HG03025 (cell line): ENCODE measurements at regions not wholly inside any gene's neighbourhood (a gene's known extent, or its start where the extent isn't known, plus 50 kb on each side); places are given as distances from the start of the nearest gene placed in this dataset.
"Not testable (repeated sequence)": the region's sequence is repeated elsewhere in the genome, so short reads cannot be mapped to it uniquely, and the experiment has no call there.

Experiments used
- ATAC-seq: cut with Tn5 transposase; IDR thresholded peaks from one replicate; pipeline ENCODE4 v1.9.1; 2021; ENCODE audit warnings: mild to moderate bottlenecking, moderate library complexity; ENCODE audit not compliant: unreplicated experiment, low FRiP score

DNA sequence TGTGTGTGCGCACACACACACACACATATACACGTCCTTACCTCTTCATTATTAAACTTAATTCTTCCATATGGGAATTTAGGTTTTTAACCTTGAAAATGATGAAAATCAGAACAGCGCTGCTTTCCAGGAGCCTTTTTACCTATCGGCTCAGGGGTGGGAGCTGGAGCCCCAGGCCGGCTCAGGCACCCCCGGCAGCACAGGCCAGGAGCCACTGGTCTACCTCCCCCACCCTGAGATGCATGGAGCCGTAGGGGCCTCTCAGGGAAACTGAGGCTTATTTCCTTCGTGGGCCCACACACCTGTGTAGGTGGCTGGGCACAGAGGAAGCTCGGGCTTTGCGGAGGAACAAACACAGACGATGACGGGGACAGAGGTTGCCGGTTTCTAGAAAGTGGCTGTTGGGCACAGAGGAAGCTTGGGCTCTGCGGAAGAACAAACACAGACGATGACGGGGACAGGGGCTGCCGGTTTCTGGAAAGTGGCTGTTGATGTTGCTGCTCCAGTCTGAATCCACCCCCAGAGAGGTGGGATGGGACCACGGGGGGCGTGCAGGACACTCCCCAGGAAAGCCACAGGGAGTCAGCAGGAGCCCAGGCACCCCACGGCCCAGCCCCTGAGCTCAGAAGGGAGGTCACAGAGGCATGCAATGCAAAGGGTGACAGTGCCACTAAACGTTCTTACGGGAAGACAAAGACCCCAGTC is 149.4 kb downstream of the BRD1 start:
- ATAC-seq, result no peak

DNA sequence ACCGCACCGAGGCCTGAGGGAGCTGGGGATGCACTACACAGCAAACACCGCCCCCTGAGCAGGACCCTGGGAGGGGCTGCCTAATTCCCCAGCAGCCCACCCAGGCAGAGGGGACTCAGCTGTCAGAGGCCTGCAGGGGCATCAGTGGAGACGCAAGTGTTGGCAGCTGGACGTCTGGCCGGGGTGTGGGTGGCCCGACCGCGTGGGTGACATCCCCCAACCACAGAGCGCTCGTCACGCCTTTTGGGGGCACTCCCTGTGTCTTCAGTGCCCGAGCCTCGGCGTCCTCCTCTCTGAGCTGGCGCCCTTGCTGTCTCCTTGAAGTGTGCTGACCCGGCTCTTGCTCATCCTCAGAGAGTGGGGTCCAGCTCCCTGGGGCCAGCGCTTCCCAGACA is 150.2 kb downstream of the BRD1 start:
- no peak for ATAC-seq

DNA sequence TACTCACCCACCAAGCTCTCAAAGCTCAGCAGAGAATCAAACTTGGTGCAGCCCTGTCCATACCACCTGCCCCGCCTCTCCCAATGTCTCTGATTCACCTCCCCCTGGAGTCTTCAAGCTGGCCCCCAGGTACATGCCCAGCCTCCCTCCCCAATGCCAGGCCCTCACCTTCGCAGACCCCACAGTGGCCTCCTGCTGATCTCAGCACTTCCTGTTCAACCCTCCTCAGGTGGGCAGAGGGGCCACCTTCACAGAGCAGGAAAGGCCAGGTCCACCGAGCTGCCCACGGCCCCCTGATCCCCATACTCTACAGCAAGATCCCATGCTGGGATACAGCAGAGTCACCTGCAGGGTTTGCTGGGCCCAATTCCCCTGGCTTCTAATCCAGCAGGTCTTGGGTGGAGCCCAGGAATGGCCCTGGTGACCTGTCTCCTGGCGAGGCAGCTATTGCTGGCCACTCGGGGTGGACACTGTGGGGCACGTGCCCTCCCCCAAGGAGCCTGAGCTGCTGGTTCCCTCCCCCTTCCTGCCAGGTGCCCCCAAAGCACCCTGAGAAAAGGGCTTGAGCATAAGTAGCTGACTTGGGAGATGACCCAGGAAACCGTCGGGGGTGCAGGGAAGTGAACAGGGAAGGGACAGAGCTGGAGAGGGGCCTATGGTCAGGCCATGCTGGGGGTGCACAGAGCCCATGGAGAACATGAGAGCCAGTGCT is 150.7 kb downstream of the BRD1 start:
- no peak for ATAC-seq

DNA sequence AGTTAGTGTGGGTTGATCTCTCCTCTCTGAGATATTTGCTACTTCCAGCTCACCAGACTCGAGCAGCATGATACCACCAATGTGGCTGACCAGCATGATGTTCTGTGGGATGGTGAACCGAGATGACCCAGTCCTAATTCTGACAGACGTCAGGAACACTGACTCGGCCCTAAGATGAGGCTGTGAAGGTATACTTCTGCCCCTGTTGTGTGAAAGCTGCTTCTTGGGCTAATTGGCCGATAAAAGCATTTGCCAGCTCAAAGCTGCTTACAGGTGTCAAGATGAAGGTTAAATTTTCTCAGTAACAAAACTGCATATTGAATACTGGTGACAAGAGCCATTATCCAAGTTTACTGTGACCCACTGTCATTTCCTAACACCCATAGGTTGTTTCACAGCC is 151.4 kb downstream of the BRD1 start:
- no peak for ATAC-seq

DNA sequence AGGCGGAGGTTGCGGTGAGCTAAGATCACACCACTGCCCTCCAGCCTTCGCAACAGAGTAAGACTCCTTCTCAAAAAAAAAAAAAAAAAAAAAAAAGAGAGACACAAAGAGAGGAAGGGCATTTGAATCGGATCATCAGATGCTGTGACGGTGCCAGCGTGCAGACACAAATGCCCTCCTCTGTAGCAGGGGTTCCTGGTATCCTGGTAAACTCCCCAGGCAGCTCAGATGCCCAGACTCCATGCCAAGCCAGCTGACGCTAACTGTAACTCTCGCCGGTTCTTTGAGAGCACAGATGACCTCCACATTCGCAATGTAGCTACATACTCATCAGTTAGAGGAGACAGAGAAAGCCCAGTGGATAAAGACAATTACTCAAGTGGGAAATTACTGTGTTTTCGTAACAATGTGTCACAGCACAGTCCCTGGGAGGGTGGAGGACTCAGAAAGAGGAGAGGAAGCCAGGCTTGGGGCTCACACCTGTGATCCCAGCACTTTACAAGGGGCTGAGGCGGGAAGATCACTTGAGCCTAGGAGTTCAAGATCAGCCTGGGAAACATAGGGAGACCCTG is 153.1 kb downstream of the BRD1 start:
- ATAC-seq, result no peak

DNA sequence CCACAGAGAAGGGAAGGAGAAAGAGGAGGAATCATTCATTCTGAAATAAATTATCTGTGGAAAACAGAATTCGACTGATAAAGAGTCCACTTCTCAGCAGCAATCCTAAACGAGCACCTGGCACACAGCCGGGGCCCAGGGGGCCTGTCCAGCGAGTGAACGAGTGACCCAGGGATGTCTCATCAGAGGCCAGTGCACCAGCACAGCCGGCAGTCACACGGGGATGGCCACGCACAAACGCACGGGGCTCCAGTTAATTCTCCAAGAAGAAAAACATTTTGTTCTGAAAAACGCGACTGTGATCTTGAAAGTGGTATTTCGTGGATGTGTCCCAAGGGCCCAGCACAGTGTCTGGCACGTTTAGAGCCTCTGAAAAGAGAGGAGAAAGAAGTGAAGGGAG is 154.6 kb downstream of the BRD1 start:
- ATAC-seq, result no peak

DNA sequence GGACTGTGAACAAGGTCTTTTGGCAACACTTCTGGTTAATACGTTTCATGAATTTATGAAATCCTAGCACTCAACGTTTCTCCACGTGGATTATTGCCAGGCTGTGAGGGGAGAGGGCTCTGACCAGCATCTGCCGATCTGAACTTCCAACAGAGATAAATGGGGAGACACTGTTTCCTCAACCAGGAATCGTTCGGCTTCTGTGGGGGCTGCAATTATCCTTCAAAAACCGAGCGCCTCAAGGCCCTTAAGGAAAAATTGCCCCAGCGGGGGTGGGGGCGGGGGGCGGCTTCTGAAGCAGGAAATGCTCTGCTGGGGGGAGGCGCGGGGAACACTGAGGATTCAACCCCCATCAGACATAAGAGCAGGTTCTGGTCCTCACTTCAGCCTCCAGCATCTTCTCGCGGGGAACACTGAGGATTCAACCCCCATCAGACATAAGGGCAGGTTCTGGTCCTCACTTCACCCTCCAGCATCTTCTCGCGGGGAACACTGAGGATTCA is 155.6 kb downstream of the BRD1 start:
- ATAC-seq, result no peak

DNA sequence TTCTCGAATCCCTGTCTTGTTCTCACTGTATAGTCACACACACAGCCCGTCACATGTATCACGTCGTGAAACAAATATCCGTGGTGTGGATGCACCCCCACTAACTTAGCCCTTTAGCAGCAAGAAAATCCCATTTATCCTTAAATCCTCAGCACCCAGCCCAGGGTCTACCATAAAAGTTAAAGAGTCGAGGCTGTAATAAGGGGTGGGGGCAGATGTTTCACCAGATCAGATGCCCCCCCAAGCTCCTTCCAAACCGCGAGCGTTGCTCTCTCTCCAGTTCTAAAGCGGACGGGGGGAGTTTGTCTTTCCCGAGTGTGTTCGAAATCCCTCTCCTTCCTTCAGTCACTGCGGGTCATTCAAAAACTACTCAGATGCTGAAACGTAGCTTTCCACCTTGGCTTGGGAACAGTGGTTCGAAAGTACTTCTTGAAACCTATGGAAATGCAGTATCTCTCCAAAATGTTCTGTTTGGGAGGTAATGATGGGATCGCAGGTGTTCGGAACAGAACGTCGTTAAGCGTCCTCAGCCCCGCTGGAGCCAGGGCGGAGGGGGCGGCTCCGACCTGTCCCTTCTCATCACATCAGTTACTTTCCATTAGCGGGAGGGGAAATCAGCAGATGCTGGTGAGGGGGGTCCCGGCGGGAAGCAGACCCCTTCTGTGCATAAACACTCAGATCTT is 156.2 kb downstream of the BRD1 start:
- ATAC-seq, result no peak

DNA sequence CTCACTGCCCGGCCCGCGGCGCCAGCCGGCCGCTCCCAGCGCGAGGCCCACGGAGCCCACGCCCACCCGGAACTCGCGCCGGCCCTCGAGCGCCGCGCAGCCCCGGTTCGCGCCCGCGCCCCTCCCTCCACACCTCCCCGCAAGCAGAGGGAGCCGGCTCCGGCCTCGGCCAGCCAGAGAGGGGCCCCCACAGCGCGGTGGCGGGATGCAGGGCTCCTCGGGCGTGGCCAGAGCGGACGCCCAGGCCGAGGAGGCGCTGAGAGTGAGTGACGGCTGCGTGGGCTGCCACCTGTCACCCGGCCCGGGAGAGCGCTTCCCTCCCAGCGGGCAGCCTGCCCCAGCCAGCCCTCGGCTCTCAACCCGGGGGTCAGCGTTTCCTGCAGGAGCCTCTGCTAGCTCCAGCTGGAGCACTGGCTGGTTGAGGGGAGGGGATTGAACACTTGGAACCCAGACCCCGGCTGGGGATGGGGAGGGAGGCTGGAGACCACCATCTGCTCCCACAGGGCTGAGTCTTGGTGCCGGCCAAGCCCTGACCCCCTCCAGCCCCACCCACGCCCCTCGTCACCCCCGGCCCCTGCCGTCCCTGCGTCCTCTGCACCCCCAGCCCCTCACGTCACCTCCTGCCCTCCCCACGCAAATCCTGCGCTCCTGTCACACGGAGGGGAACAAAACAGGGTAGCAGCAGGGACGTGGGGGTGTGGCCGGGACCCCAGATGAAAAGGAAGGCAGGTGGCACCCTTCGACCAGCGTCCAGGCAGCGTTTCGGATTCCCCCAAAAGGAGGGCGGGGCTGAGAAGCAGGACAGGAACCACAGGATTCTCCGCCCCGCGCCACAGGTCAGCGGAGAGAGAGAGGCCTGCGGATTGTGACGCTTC is 157.0 kb downstream of the BRD1 start:
- ATAC-seq, result no peak

DNA sequence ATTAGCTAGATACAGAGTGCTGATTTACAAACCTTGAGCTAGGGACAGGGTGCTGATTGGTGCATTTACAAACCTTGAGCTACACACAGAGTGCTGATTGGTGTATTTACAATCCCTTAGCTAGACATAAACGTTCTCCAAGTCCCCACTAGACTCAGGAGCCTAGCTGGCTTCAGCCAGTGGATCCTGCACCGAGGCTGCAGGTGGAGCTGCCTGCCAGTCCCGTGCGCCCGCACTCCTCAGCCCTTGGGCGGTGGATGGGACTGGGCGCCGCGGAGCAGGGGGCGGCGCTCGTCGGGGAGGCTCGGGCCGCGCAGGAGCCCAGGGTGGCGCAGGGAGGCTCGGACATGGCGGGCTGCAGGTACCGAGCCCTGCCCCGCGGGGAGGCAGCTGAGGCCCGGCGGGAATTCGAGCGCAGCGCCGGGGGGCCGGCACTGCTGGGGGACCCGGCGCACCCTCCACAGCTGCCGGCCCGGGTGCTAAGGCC is 157.7 kb downstream of the BRD1 start:
- not testable (repeated sequence) for ATAC-seq

DNA sequence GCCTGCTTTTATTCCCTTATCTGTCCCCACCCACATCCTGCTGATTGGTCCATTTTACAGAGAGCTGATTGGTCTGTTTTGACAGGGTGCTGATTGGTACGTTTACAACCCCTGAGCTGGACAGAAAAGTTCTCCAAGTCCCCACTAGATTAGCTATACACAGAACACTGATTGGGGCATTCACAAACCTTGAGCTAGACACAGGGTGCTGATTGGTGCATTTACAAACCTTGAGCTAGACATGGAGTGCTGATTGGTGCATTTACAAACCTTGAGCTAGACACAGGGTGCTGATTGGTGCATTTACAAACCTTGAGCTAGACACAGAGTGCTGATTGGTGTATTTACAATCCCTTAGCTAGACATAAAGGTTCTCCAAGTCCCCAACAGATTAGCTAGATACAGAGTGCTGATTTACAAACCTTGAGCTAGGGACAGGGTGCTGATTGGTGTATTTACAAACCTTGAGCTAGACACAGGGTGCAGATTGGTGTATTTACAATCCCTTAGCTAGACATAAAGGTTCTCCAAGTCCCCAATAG is 158.2 kb downstream of the BRD1 start:
- not testable (repeated sequence) for ATAC-seq

DNA sequence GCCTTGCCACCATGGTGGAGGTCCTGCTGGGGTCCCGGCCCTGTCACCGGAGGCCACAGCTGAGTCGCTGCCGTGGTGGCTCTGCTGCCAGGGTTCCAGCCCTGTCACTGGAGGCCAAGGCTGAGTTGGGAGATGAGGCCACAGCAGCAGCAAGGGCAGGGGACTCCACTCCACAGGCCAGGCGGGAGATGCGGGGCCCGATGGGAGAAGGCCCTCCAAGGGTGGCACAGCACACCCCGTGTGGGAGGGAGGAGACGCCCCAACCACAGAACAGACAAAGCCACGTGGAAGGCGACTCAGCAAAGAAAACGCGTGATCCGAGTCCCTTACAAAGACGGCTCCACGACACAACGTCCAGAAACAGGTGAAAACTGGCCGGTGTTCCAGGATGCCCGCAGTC is 159.3 kb downstream of the BRD1 start:
- no peak for ATAC-seq

DNA sequence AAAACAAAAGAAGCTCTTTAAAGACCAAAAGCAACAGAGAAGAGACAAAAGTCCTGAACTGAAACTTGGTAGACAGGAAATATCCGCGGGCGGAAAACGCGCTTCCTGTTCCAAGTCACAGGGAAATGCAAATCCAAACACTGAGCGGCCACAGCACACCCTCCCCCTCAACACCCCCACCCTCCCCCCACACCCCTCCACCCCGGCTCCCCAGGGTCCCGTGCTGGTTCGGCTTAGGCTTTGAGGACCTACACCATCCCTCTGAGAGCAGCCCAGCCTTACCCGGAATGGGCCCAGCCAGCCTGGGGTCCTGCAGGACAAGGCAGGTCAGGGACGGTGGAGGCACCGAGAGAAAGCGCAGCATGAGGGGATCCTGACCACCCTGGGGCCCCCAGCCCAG is 160.4 kb downstream of the BRD1 start:
- ATAC-seq, result no peak

DNA sequence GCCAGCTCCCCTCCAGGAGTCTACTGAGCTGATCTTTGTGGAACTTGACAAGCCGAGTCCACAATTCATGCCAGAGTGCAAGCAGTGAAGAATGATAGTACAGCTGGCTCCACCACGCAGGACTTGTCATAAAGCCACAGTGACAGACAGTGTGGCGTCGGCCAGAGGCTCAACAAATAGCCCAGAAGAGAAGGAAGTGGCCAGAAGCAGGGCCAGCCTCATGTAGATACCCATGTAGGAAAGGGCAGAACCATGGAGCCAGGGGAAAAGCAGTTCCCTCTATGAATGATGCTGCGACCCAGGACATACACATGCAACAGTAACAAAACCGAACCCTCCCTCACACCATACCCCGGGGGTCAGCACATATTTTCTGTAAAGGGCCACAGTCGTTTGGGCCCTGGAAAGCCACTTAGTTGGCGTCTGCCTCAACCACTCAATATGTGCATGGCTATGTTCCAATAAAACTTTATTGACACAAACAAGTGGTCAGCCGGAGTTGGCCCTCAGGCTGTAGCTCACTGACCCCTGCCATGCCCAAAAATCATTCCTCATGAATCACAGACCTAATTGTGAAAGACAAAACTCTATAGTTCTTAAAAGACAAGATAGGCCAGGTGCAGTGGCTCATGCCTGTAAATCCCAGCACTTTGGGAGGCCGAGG is 161.4 kb downstream of the BRD1 start:
- no peak for ATAC-seq

DNA sequence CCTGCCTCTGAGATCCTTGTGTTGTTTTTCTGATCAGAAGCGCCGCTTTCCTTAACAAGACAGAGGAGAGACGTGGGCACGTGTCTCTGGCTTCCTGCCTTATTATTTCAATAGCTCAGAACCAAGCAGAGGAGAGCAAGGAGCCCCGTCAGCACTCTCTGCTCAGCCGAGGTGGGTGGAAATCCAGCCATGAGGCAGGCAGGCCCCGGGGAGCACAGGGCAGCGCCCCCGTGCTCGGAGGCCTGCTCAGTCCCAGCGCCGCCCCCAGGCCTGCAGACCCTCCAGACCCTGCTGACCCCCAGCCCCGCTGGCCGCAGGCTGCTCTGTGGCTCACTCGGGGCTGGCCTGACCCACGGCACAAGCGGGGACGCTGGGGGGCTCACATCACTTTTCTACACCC is 162.8 kb downstream of the BRD1 start:
- no peak for ATAC-seq

DNA sequence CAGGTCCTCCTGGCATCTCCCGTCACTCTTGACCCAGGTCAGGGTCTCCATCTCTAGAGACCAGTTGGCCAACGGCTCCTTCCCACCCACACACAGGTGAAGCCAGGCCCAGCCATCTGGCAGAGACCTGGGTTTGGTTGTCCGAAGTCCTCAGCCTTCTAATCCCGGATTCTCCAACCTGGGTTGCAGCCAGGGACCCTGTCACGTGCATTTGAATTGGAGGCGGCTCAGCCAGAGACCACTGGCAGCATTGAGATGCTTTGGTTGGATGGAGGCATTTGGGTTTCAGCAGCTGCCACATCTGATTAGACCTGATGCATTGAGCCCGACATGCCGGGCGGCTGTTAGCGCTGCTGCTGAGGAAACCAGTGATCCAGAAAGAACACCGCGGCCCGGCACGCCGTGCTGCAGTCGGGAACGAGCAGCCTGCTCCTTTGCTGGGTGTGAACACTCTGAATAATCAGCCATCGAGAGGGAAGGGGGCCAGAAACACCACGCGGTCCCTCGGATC is 163.2 kb downstream of the BRD1 start:
- no peak for ATAC-seq

DNA sequence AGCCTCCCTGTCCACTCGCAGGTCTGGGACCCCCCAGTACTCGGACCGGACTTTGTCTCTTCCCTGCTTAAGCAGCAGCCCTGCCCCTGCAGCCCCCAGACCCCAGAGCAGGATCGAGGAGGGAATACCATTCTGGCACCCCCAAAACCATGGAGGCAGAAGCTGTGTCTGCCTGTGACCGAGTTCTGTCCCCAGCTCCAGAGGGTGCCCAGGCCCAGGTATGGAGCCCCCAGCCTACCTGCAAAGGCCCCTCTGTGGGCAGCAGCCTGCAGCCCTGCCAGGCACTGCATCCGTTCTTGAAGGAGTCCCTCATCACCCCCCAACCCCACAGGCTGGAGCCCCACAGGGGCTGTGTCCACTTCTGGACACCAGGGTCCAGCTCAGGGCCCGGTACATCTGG is 163.8 kb downstream of the BRD1 start:
- no peak for ATAC-seq

DNA sequence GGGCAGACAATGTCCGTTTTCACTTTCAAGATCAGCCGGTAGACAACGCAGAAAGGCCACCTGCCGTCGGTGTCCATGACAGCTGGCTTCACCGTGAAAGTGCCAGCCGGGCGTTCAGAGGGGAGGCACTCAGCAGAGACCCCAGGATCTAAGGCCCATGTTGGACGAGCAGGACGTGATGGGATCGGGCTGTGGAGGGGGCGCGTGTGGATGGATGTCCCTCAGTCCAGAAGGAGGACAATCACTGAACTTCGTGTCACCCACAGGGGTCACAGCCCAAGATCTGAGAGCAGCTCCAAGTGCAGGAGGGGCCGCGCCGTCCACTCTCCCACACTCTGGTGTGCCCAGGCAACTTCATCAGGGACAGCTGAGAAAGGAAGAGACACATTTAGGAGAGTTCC is 164.4 kb downstream of the BRD1 start:
- ATAC-seq, result no peak

DNA sequence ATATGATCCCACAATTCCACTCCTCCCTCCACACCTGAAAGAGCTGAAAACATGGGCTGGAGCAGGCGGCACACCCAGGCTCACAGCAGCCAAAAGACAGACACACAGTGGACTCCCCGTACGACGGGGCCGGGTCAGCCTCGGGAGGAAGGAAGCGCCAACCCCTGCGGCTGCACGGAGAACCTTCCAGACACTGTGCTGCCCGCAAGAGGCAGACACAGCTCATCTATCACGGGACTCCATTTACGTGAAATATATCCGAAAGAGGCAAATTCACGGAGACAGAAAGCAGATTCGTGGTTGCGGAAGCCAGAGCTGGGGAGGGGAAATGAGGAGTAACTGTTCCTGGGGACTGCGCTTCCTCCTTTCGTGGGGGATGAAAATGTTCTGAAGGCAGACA is 165.0 kb downstream of the BRD1 start:
- no peak for ATAC-seq
